ENCODE measurements at regions not wholly inside any gene's neighbourhood (a gene's known extent, or its start where the extent isn't known, plus 50 kb on each side); places are given as distances from the start of the nearest gene placed in this dataset.

GRCh38 chr1:238152119-238152518 lies 261.4 kb upstream of the ZP4 start:
- no peak for TF ChIP-seq EZH2 (IDR thresholded peaks at IDR 0.05; ENCODE audit: low read depth)
- no peak for TF ChIP-seq CTCF (conservative IDR thresholded peaks at IDR 0.05)
